Activated B cell treated with CpG ODN at 0.5 μM for 24 hours (primary cell): ENCODE measurements at regions not wholly inside any gene's neighbourhood (a gene's known extent, or its start where the extent isn't known, plus 50 kb on each side); places are given as distances from the start of the nearest gene placed in this dataset.

ENCODE experiments used
- ATAC-seq: fragments of 200-7000 bp; cut with Tn5 transposase; one replicate; pipeline ENCODE4 v1.10.0; 2021; ENCODE audit warnings: low read depth, mild to moderate bottlenecking, moderate library complexity
- CTCF ChIA-PET: fragments of 350-600 bp; sonication (Branson Sonifier 250); formaldehyde crosslinking; loops from one replicate; lab custom pipeline; 2021; ENCODE audit warnings: antibody characterized with exemption; lab: Charles Lee
- POLR2A ChIA-PET: fragments of 350-600 bp; sonication (Branson Sonifier 250); formaldehyde crosslinking; loops from one replicate; lab custom pipeline; 2021; ENCODE audit warnings: antibody characterized with exemption; lab: Charles Lee
- DNase-seq: peaks from one replicate; pipeline ENCODE4 v3.0.0; 2022
- H3K27ac Mint-ChIP-seq: one replicate; pipeline ENCODE4 v1.8.0; 2020; ENCODE audit warnings: mixed read lengths
- H3K27me3 Mint-ChIP-seq: one replicate; pipeline ENCODE4 v1.8.0; 2021; ENCODE audit warnings: mixed read lengths
- H3K36me3 Mint-ChIP-seq: one replicate; pipeline ENCODE4 v1.8.0; 2021; ENCODE audit warnings: low read depth, mixed read lengths
- H3K4me1 Mint-ChIP-seq: one replicate; pipeline ENCODE4 v1.8.0; 2021; ENCODE audit warnings: mixed read lengths
- H3K4me3 Mint-ChIP-seq: one replicate; pipeline ENCODE4 v1.8.0; 2020; ENCODE audit warnings: mild to moderate bottlenecking, mixed read lengths
- H3K9me3 Mint-ChIP-seq: one replicate; pipeline ENCODE4 v1.8.0; 2020; ENCODE audit warnings: mixed read lengths
- intact Hi-C: fragments of 100-400 bp; cut with micrococcal nuclease; formaldehyde crosslinking; loops from one replicate; pipeline ENCODE4 v1.15.1; 2024
- TF ChIP-seq, protein P1 (sequence below): fragments of 200-600 bp; IDR thresholded peaks from one replicate; pipeline ENCODE4 v1.8.0; 2022; ENCODE audit warnings: antibody characterized with exemption, mild to moderate bottlenecking

GRCh38 chr2:76318848-76319360, 608.2 kb upstream of the GCFC2 start:
- ChIA-PET POLR2A (no interaction called here), CTCF (no interaction called here)
- Mint-ChIP-seq H3K9me3 (peaks cover 18% of the 10 kb centered on the region), H3K27ac (no peak overlapping the region), H3K27me3 (no peaks in the 10 kb centered on the region), H3K4me3 (no peak overlapping the region), H3K36me3 (no peaks in the 10 kb centered on the region), H3K4me1 (no peaks in the 10 kb centered on the region)
- DNase-seq: no peak
- ATAC-seq: no peak
- TF ChIP-seq, protein P1, sequence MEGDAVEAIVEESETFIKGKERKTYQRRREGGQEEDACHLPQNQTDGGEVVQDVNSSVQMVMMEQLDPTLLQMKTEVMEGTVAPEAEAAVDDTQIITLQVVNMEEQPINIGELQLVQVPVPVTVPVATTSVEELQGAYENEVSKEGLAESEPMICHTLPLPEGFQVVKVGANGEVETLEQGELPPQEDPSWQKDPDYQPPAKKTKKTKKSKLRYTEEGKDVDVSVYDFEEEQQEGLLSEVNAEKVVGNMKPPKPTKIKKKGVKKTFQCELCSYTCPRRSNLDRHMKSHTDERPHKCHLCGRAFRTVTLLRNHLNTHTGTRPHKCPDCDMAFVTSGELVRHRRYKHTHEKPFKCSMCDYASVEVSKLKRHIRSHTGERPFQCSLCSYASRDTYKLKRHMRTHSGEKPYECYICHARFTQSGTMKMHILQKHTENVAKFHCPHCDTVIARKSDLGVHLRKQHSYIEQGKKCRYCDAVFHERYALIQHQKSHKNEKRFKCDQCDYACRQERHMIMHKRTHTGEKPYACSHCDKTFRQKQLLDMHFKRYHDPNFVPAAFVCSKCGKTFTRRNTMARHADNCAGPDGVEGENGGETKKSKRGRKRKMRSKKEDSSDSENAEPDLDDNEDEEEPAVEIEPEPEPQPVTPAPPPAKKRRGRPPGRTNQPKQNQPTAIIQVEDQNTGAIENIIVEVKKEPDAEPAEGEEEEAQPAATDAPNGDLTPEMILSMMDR: no peak
- intact Hi-C loops: no loop called here

GRCh38 chr2:76316691-76317090, 606.0 kb upstream of the GCFC2 start:
- Mint-ChIP-seq H3K27ac (no peak overlapping the region), H3K36me3 (no peaks in the 10 kb centered on the region), H3K4me1 (no peaks in the 10 kb centered on the region), H3K9me3 (peaks cover 20% of the 10 kb centered on the region), H3K27me3 (no peaks in the 10 kb centered on the region), H3K4me3 (no peak overlapping the region)
- ATAC-seq: no peak
- CTCF ChIA-PET: interaction anchor here (0.6 kb wide), 1 partner anchor 49 kb away, joined by 3 read pairs; no protein-coding TSS in a partner anchor
- TF ChIP-seq, protein P1: no peak
- POLR2A ChIA-PET: no interaction called here
- intact Hi-C loops: no loop called here
- DNase-seq: no peak

DNA sequence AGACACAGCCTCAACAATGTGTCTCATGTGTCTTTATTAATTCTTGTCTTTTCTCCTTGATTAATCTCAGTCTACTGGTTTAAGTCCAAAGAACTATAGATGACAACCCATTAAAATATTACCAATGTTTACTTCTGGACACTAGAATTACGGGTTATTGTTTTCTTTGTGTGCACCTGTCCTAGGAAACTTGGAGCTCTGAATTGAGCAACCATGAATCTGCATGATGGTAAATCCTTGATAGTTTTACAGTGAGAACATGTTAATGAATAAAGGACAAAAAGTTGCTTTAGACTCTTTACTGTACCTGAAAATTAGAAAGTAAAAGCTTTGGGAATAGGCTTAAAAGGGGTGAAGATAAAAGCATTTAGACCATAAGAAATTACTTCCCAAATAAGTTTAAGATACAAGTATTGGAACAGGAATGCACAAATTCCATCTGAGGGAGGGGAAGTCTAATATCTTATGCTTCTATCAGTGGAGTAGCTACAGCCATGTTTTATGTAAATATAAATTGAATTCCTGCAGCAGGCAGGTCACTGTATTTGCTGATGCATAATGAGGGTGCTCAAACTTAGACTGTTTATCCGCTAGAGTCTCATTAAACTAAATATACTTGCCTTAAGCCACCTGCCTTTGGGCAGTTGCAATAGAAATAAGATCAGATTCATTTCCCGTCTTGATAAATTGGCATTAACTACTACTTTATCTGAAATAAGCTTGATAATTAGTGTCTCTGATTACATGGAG, 603.7 kb upstream of the GCFC2 start:
- no peak overlapping the region for H3K27ac Mint-ChIP-seq
- CTCF ChIA-PET: no interaction called here
- DNase-seq (no peak), ATAC-seq (no peak)
- no peaks in the 10 kb centered on the region for H3K4me1 Mint-ChIP-seq
- TF ChIP-seq, protein P1: no peak
- no peaks in the 10 kb centered on the region for H3K36me3 Mint-ChIP-seq
- intact Hi-C loops: no loop called here
- peaks cover 21% of the 10 kb centered on the region for H3K9me3 Mint-ChIP-seq
- no peaks in the 10 kb centered on the region for H3K27me3 Mint-ChIP-seq
- H3K4me3 Mint-ChIP-seq: no peak overlapping the region
- POLR2A ChIA-PET: no interaction called here

DNA sequence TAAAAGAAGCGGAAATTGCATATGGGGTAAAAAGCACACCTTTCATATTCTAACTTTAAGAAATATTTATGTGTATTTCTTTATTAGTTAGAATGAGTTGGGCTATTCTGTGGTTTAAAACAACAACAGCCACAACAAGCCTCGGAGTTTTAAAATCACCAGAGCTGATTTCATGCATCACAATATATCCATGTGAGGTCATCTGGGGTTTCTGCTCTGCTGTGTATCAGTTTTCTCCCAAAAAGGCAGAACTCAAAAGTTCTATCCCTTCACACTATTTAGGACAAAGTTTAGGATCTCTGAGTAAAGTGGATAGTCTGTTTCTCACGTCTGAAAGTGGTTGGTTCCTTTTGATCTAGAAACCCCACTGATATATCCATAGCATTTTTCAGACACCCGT, 601.5 kb upstream of the GCFC2 start:
- Mint-ChIP-seq H3K27ac (no peak overlapping the region), H3K4me1 (no peaks in the 10 kb centered on the region), H3K36me3 (no peaks in the 10 kb centered on the region), H3K27me3 (no peaks in the 10 kb centered on the region), H3K4me3 (no peak overlapping the region), H3K9me3 (peaks cover 19% of the 10 kb centered on the region)
- ATAC-seq: no peak
- no peak for DNase-seq
- TF ChIP-seq, protein P1: no peak
- ChIA-PET POLR2A (no interaction called here), CTCF (no interaction called here)
- intact Hi-C loops: no loop called here

DNA sequence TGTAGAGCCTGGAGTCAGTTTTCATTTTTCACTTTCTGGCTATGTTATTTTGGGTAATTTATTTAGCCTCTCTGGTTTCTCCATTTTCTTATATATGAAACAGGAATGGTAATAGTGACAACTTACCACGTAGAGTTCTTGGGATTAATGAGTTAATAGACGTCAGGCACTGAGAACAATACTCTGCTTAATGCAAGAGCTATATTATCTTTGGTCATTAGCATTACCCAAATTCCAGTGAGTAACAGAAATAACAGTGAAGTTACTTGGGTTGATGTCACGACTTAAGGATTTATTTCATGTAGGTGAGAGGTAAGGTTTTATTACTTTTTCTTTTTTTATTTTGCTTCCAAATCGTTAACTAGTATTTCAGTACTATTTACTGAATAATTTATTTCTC, 601.0 kb upstream of the GCFC2 start:
- no peak overlapping the region for H3K4me3 Mint-ChIP-seq
- ATAC-seq (no peak), DNase-seq (no peak)
- POLR2A ChIA-PET: no interaction called here
- TF ChIP-seq, protein P1: no peak
- no peak overlapping the region for H3K27ac Mint-ChIP-seq
- CTCF ChIA-PET: no interaction called here
- no peaks in the 10 kb centered on the region for H3K36me3 Mint-ChIP-seq
- H3K9me3 Mint-ChIP-seq: peaks cover 19% of the 10 kb centered on the region
- H3K4me1 Mint-ChIP-seq: no peaks in the 10 kb centered on the region
- intact Hi-C loops: no loop called here
- no peaks in the 10 kb centered on the region for H3K27me3 Mint-ChIP-seq
